ENCODE measurements at regions not wholly inside any gene's neighbourhood (a gene's known extent, or its start where the extent isn't known, plus 50 kb on each side); places are given as distances from the start of the nearest gene placed in this dataset.

DNA sequence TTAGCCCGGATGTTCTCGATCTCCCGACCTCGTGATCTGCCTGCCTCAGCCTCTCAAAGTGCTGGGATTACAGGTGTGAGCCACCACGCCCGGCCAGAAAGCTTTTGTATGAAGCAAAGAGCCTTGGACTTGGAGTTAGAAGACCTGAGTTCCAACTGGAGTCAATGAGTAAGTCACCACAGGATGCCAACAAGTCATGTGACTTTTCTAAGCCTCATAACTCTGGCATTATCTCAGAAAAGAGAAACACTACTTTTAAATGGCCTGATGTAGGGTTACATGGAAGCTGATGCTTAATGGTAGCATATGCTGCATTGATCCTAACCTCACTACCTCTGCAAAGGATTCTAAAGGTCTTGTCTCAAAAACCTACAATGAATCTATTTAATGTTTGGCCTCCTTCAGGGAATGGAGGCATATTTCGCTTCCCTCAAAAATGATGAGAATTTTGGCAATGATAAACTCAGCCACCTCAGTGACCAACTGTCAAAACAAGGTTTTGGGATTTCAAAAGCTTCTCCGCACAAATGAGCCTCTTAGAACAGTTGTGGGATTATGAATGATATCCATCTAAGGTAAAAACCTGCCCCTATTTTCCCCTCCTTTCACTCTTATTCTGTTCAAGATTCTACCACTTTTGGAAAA lies 236.8 kb downstream of the ACTL7B start:
- Histone ChIP-seq H3K36me3 (ENCODE audit: insufficient read depth, low read length) (no peaks in the 10 kb centered on the region), H3K4me1 (ENCODE audit: insufficient read depth, low read length) (no peaks in the 10 kb centered on the region), H3K9me3 (ENCODE audit: low read length) (no peaks in the 10 kb centered on the region), H3K9ac (ENCODE audit: low read length) (no peak overlapping the region), H3K27ac (ENCODE audit: low read depth, low read length) (no peak overlapping the region), H3K4me3 (ENCODE audit: low read depth in 1 of 2, low read length in 2 of 2) (no peak overlapping the region), H3K27me3 (ENCODE audit: control insufficient read depth in 1 of 2, insufficient read depth in 2 of 2, low read length in 2 of 2) (no peaks in the 10 kb centered on the region)

DNA sequence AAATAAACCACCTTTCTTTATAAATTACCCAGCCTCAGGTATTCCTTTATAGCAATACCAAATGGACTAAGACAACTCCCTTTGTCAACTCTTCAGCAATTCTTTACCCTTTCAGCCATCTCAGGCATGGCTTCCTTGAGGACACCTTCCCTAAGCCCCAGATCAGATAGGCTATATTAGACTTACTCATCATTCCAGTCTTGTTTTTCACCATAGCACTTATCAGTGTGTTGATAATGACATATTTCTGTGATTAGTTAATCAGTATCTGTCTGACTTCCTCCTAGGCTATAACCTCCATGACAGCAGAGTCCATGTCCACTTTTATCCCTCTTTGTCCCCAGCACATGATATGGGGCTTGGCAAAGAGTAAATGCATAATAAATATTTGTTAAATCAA lies 238.1 kb downstream of the ACTL7B start:
- H3K36me3 ChIP-seq (ENCODE audit: insufficient read depth, low read length), result no peaks in the 10 kb centered on the region
- H3K4me1 ChIP-seq (ENCODE audit: insufficient read depth, low read length), result no peaks in the 10 kb centered on the region
- H3K9ac ChIP-seq (ENCODE audit: low read length), result no peak overlapping the region
- H3K9me3 ChIP-seq (ENCODE audit: low read length), result no peaks in the 10 kb centered on the region
- H3K27me3 ChIP-seq (ENCODE audit: control insufficient read depth in 1 of 2, insufficient read depth in 2 of 2, low read length in 2 of 2), result no peaks in the 10 kb centered on the region
- H3K27ac ChIP-seq (ENCODE audit: low read depth, low read length), result no peak overlapping the region
- H3K4me3 ChIP-seq (ENCODE audit: low read depth in 1 of 2, low read length in 2 of 2), result no peak overlapping the region

DNA sequence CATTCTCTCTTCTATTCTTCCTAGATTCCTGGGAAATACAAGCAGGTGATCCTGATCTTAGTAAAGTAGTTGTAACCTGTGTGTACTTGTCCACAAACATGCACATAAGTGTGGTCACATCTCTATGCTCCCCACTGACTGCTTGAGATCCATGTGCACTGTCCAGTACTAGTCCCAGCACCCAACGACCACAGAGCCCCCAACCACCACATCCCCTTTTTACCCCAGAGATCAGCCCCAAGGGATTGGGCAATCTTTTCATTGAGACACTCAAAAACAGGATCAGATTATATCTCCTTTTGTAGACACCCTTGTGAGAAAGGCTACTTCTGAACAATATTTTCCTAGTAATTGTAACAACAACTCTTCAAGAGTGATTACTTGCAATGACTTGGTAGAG lies 240.6 kb downstream of the ACTL7B start:
- no peaks in the 10 kb centered on the region for H3K27me3 ChIP-seq (ENCODE audit: control insufficient read depth in 1 of 2, insufficient read depth in 2 of 2, low read length in 2 of 2)
- no peak overlapping the region for H3K27ac ChIP-seq (ENCODE audit: low read depth, low read length)
- H3K4me1 ChIP-seq (ENCODE audit: insufficient read depth, low read length), result no peaks in the 10 kb centered on the region
- H3K4me3 ChIP-seq (ENCODE audit: low read depth in 1 of 2, low read length in 2 of 2), result no peak overlapping the region
- no peaks in the 10 kb centered on the region for H3K36me3 ChIP-seq (ENCODE audit: insufficient read depth, low read length)
- H3K9ac ChIP-seq (ENCODE audit: low read length), result no peak overlapping the region
- no peaks in the 10 kb centered on the region for H3K9me3 ChIP-seq (ENCODE audit: low read length)

DNA sequence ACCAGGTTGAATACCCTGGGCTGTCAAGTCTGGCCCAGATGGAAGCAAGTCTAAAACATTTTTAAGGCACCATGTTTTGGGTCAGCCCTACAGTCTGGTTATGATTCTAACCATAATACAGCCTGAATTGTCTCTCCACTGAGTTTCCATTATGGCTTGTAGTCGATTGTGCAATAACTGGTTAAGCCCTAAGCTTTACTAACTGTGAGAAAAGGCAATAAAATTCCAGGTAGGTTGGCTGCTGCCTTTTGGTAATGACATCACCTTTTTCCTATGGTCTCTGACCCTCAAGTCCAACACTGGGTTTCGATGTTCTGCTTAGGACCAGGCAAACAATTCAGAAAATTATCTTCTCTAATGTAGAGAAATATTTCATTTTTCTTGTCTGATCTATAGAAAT lies 243.3 kb downstream of the ACTL7B start:
- Histone ChIP-seq H3K27me3 (ENCODE audit: control insufficient read depth in 1 of 2, insufficient read depth in 2 of 2, low read length in 2 of 2) (no peaks in the 10 kb centered on the region), H3K9ac (ENCODE audit: low read length) (no peak overlapping the region), H3K4me3 (ENCODE audit: low read depth in 1 of 2, low read length in 2 of 2) (no peak overlapping the region), H3K27ac (ENCODE audit: low read depth, low read length) (no peak overlapping the region), H3K9me3 (ENCODE audit: low read length) (no peaks in the 10 kb centered on the region), H3K4me1 (ENCODE audit: insufficient read depth, low read length) (no peaks in the 10 kb centered on the region), H3K36me3 (ENCODE audit: insufficient read depth, low read length) (no peaks in the 10 kb centered on the region)

DNA sequence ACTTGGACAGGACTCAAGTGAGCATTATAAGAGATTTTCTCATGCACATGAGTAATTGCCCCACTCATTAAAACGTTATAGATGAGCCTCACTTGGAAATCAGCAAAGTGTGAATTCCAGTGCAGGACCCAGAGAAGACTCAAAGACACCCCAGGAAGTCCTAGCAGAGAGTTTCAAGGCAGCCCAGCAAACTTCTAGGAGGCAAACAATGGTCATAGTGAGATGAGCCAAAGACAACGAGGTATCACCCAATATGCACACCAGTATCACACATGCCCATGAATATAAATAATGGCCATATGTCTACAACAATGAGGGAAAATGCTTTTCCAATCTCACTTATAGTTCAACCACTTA lies 245.9 kb downstream of the ACTL7B start:
- H3K9me3 ChIP-seq (ENCODE audit: low read length), result no peaks in the 10 kb centered on the region
- no peak overlapping the region for H3K27ac ChIP-seq (ENCODE audit: low read depth, low read length)
- H3K27me3 ChIP-seq (ENCODE audit: control insufficient read depth in 1 of 2, insufficient read depth in 2 of 2, low read length in 2 of 2), result no peaks in the 10 kb centered on the region
- H3K36me3 ChIP-seq (ENCODE audit: insufficient read depth, low read length), result no peaks in the 10 kb centered on the region
- no peak overlapping the region for H3K9ac ChIP-seq (ENCODE audit: low read length)
- H3K4me1 ChIP-seq (ENCODE audit: insufficient read depth, low read length), result no peaks in the 10 kb centered on the region
- H3K4me3 ChIP-seq (ENCODE audit: low read depth in 1 of 2, low read length in 2 of 2), result no peak overlapping the region

DNA sequence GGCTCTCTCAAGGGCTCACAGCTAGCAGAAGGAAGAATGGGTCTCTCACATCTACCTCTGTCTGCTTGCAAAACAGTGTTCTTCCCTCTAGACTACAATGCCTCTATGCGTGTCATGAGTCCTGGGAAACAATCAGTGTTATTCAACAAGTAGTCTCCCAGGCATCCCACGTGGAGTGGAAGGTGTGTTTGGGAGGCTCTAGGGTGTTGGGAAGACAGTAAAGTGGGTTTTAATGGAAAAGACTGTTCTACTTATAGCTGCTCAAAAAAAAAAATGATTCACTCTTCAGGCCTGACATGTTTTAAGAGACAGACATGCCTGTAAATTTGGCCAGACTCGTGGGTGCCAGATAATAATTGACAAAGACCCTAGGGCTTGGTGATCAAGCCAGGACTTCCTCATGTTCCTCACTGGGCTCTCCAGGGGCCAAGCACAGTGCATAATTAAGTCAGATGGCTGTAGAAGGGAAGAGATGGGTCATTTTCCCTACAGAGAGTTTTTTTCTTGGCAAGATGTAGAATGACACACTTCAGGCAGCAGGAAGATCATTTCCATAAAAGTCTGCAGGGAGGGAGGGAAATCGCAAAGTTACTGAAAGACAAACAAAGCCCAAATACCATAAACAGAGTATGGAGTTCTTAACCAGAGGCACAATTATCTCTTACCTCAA lies 246.4 kb downstream of the ACTL7B start:
- Histone ChIP-seq H3K27ac (ENCODE audit: low read depth, low read length) (no peak overlapping the region), H3K4me3 (ENCODE audit: low read depth in 1 of 2, low read length in 2 of 2) (no peak overlapping the region), H3K4me1 (ENCODE audit: insufficient read depth, low read length) (no peaks in the 10 kb centered on the region), H3K9ac (ENCODE audit: low read length) (no peak overlapping the region), H3K27me3 (ENCODE audit: control insufficient read depth in 1 of 2, insufficient read depth in 2 of 2, low read length in 2 of 2) (no peaks in the 10 kb centered on the region), H3K9me3 (ENCODE audit: low read length) (no peaks in the 10 kb centered on the region), H3K36me3 (ENCODE audit: insufficient read depth, low read length) (no peaks in the 10 kb centered on the region)

DNA sequence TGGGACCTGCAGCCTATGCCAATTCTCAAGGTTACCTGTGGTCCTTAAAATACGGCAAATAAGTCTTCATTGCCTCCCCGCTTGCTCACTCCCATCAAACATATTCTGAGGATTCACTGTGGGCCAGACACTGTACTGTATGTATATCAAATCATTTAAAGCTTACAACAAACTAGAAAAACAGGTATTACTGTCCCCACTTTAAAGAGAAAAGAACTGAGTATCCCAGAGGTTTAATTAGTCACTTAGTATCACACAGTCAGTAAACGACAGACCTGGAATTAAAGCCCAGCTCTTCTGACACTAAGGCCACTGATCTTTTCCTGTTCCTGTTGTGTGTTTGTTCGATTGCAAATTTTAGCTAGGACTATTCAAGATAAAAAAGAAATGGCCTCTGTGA lies 248.2 kb downstream of the ACTL7B start:
- Histone ChIP-seq H3K36me3 (ENCODE audit: insufficient read depth, low read length) (no peaks in the 10 kb centered on the region), H3K9me3 (ENCODE audit: low read length) (no peaks in the 10 kb centered on the region), H3K4me1 (ENCODE audit: insufficient read depth, low read length) (no peaks in the 10 kb centered on the region), H3K27ac (ENCODE audit: low read depth, low read length) (no peak overlapping the region), H3K27me3 (ENCODE audit: control insufficient read depth in 1 of 2, insufficient read depth in 2 of 2, low read length in 2 of 2) (no peaks in the 10 kb centered on the region), H3K9ac (ENCODE audit: low read length) (no peak overlapping the region), H3K4me3 (ENCODE audit: low read depth in 1 of 2, low read length in 2 of 2) (no peak overlapping the region)

DNA sequence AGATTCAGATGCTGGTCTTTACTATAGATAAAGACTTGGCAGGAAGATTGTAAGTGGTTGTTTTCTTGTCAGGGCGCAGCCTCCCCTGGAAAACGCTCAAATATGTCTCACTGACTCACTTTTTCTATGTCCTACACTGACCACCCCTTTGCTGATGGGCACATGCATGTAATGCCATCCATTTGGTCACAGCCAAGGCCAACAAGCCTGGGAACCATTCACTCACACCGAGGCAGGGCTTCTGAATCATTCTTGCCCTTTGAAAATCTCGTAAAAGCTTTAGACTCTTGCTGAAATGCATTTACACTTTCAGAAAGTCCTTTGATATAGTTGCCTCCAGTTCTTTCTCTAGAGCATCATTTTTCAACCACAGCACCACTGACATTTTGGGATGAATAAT lies 249.4 kb downstream of the ACTL7B start:
- Histone ChIP-seq H3K9me3 (ENCODE audit: low read length) (no peaks in the 10 kb centered on the region), H3K27me3 (ENCODE audit: control insufficient read depth in 1 of 2, insufficient read depth in 2 of 2, low read length in 2 of 2) (no peaks in the 10 kb centered on the region), H3K9ac (ENCODE audit: low read length) (no peak overlapping the region), H3K4me3 (ENCODE audit: low read depth in 1 of 2, low read length in 2 of 2) (no peak overlapping the region), H3K27ac (ENCODE audit: low read depth, low read length) (no peak overlapping the region), H3K4me1 (ENCODE audit: insufficient read depth, low read length) (no peaks in the 10 kb centered on the region), H3K36me3 (ENCODE audit: insufficient read depth, low read length) (no peaks in the 10 kb centered on the region)

DNA sequence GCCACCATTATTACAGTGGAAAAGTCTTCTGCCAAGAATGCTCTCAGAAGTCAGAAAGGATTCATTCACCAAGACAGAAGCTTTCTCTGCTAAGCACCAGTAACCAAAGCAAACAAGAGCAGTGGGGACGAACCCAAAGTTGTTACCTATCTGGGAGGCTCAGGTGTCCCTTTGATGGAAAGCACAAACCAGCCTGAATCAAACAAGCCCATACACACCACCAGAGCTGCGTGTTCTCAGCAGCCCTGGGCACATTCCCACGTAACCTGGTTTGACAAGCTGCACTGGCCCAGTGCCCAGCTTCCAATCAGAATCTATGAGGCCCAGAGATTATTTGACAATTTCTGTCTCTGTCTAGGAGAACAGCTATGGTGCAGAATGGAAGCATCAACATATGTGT lies 252.6 kb downstream of the ACTL7B start:
- Histone ChIP-seq H3K9ac (ENCODE audit: low read length) (no peak overlapping the region), H3K36me3 (ENCODE audit: insufficient read depth, low read length) (no peaks in the 10 kb centered on the region), H3K4me3 (ENCODE audit: low read depth in 1 of 2, low read length in 2 of 2) (no peak overlapping the region), H3K27ac (ENCODE audit: low read depth, low read length) (no peak overlapping the region), H3K9me3 (ENCODE audit: low read length) (no peaks in the 10 kb centered on the region), H3K27me3 (ENCODE audit: control insufficient read depth in 1 of 2, insufficient read depth in 2 of 2, low read length in 2 of 2) (no peaks in the 10 kb centered on the region), H3K4me1 (ENCODE audit: insufficient read depth, low read length) (no peaks in the 10 kb centered on the region)

DNA sequence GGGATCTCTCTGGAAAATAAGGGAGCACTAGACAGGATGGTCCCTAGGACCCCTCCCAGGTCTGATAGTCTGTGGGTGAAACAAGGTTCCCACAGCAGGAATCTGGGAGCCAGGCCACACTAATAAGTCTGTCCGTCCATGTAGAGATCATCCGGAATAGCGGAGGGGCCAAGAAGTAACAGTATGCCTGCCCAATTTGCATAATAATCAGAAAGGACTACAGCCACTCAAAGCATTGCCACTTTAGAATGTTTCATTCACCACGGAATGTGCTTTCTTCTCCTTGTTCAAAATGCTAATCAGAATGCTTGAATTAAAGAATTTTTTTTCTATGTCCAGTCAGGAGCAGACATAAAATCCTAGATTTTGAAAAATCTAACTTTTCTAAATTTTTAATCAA lies 254.9 kb downstream of the ACTL7B start:
- no peaks in the 10 kb centered on the region for H3K27me3 ChIP-seq (ENCODE audit: control insufficient read depth in 1 of 2, insufficient read depth in 2 of 2, low read length in 2 of 2)
- no peak overlapping the region for H3K9ac ChIP-seq (ENCODE audit: low read length)
- no peaks in the 10 kb centered on the region for H3K9me3 ChIP-seq (ENCODE audit: low read length)
- H3K27ac ChIP-seq (ENCODE audit: low read depth, low read length), result no peak overlapping the region
- H3K4me1 ChIP-seq (ENCODE audit: insufficient read depth, low read length), result no peaks in the 10 kb centered on the region
- no peaks in the 10 kb centered on the region for H3K36me3 ChIP-seq (ENCODE audit: insufficient read depth, low read length)
- H3K4me3 ChIP-seq (ENCODE audit: low read depth in 1 of 2, low read length in 2 of 2), result no peak overlapping the region

DNA sequence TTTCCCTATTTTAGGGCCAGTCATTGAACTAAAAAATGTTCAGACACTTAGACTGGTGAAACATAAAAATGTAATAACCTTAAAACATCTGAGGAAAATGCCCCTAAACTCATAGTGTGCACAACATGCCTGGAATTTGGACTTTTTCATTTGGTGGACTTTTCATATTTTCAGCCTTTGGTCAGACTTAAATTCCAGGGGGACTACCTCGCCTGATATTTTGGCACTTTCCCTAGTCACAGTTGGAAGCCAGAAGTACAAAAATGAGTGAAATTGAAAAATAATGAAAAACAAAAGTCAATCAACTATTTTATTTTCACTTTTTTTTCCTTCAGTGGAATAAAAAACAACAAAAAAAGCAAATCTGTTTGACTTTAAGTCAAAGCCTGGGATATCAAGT lies 256.2 kb downstream of the ACTL7B start:
- Histone ChIP-seq H3K27me3 (ENCODE audit: control insufficient read depth in 1 of 2, insufficient read depth in 2 of 2, low read length in 2 of 2) (no peaks in the 10 kb centered on the region), H3K9ac (ENCODE audit: low read length) (no peak overlapping the region), H3K36me3 (ENCODE audit: insufficient read depth, low read length) (no peaks in the 10 kb centered on the region), H3K9me3 (ENCODE audit: low read length) (no peaks in the 10 kb centered on the region), H3K27ac (ENCODE audit: low read depth, low read length) (no peak overlapping the region), H3K4me3 (ENCODE audit: low read depth in 1 of 2, low read length in 2 of 2) (no peak overlapping the region), H3K4me1 (ENCODE audit: insufficient read depth, low read length) (no peaks in the 10 kb centered on the region)

DNA sequence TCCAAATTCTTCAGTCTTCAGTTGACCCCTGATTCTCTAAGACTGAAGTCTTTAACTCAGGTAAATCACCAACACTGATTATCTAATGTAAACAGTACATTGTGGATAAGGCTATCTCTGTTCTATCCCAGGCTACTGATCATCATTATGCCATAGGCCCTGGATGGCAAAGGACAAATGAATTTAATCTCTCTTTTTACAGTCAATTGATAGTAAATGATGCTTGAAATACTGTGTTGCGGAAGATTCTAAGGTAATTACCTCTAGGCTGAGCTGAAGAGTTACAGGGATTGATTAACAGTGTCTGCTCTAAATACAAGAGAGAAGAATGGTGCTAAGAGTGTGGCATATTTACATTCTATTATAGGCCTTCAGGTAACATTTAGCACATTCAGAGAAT lies 264.7 kb downstream of the ACTL7B start:
- Histone ChIP-seq H3K9me3 (ENCODE audit: low read length) (no peaks in the 10 kb centered on the region), H3K27me3 (ENCODE audit: control insufficient read depth in 1 of 2, insufficient read depth in 2 of 2, low read length in 2 of 2) (no peaks in the 10 kb centered on the region), H3K36me3 (ENCODE audit: insufficient read depth, low read length) (no peaks in the 10 kb centered on the region), H3K9ac (ENCODE audit: low read length) (no peak overlapping the region), H3K4me1 (ENCODE audit: insufficient read depth, low read length) (no peaks in the 10 kb centered on the region), H3K27ac (ENCODE audit: low read depth, low read length) (no peak overlapping the region), H3K4me3 (ENCODE audit: low read depth in 1 of 2, low read length in 2 of 2) (no peak overlapping the region)

All from muscle layer of colon (tissue), 2 donors.